ENCODE measurements at regions not wholly inside any gene's neighbourhood (a gene's known extent, or its start where the extent isn't known, plus 50 kb on each side); places are given as distances from the start of the nearest gene placed in this dataset.

GRCh38 chr1:192713921-192714320 lies 78.0 kb downstream of the RGS13 start:
- TF ChIP-seq CTCF (IDR thresholded peaks at IDR 0.05; ENCODE audit: insufficient read depth, low read length), result no peak
- no peak for TF ChIP-seq POLR2AphosphoS5 (IDR thresholded peaks at IDR 0.05; ENCODE audit: low read depth)
- TF ChIP-seq GABPA (IDR thresholded peaks at IDR 0.05; ENCODE audit: low read depth), result no peak
- no peak for TF ChIP-seq REST (IDR thresholded peaks at IDR 0.05; ENCODE audit: insufficient replicate concordance, low read depth)

Measured in HL-60 (cell line).